A549 (cell line): ENCODE measurements at regions not wholly inside any gene's neighbourhood (a gene's known extent, or its start where the extent isn't known, plus 50 kb on each side); places are given as distances from the start of the nearest gene placed in this dataset.

Experiments
- ATAC-seq, 2 experiments: fragments of 200-7000 bp in 1 of 2; fragments of >200 bp in 1 of 2; cut with Nextera tagmentation in 1 of 2; cut with Tn5 transposase in 1 of 2; 3 replicates each; pipeline versions ENCODE4 v1.8.0 to v1.9.1; 2018 to 2020; ENCODE audit warnings: mild to moderate bottlenecking in 1 of 2, moderate library complexity in 1 of 2
- CTCF ChIA-PET: fragments of 300-600 bp; sonication (Branson Sonifier 250); formaldehyde crosslinking; extraction: SDS; loops from one replicate; lab custom pipeline; 2021; ENCODE audit warnings: antibody characterized with exemption, inconsistent platforms; lab: Yijun Ruan, JAX
- POLR2A ChIA-PET: fragments of 350-600 bp; formaldehyde crosslinking; extraction: SDS; loops from one replicate; lab custom pipeline; 2021; ENCODE audit warnings: antibody characterized with exemption, inconsistent platforms; lab: Yijun Ruan, JAX
- DNase-seq, 2 experiments: peaks; one replicate each; pipeline versions ENCODE4 v3.0.0 to v3.0.0-alpha.2; 2011 to 2016; ENCODE audit warnings: low read depth in 1 of 2, low spot score in 1 of 2
- FAIRE-seq: peaks from 2 replicates; lab custom pipeline; 2011; peaks lifted over from hg19 to GRCh38; lab: Jason Lieb, UNC
- H3K27ac ChIP-seq, 2 experiments: fragments of >200 bp; sonication (Bioruptor Twin); formaldehyde crosslinking; 3 replicates each; pipeline ENCODE4 v1.5.1; 2016 to 2017
- H3K4me1 ChIP-seq: fragments of >200 bp; sonication (Bioruptor Twin); formaldehyde crosslinking; 3 replicates; pipeline ENCODE4 v1.6.1; 2016
- H3K4me2 ChIP-seq: fragments of >200 bp; sonication (Bioruptor Twin); formaldehyde crosslinking; 3 replicates; pipeline ENCODE4 v1.6.1; 2016
- H3K4me3 ChIP-seq: fragments of >200 bp; sonication (Bioruptor Twin); formaldehyde crosslinking; 3 replicates; pipeline ENCODE4 v1.5.1; 2016
- H3K9me3 ChIP-seq: fragments of >200 bp; sonication (Bioruptor Twin); formaldehyde crosslinking; 3 replicates; pipeline ENCODE4 v1.6.1; 2016
- CHD4 ChIP-seq: fragments of 200-600 bp; sonication (generic); IDR thresholded peaks from 2 replicates; pipeline ENCODE4 v1.6.1; 2016; ENCODE audit warnings: antibody characterized with exemption, mild to moderate bottlenecking, borderline replicate concordance
- EHF ChIP-seq: fragments of 250-450 bp; sonication (Bioruptor Pico); IDR thresholded peaks from 2 replicates; pipeline ENCODE4 v1.5.0; 2020; ENCODE audit warnings: mild to moderate bottlenecking
- EP300 ChIP-seq, 2 experiments: fragments of >200 bp; sonication (Bioruptor Twin); formaldehyde crosslinking; IDR thresholded peaks; 2 replicates in 1 of 2; 3 replicates in 1 of 2; pipeline ENCODE4 v1.6.1; 2016 to 2017
- ESRRA ChIP-seq: fragments of 150-350 bp; IDR thresholded peaks from 2 replicates; pipeline ENCODE4 v1.6.1; 2014; ENCODE audit warnings: mild to moderate bottlenecking, low read length, borderline replicate concordance
- HDAC2 ChIP-seq: fragments of 200-600 bp; sonication (generic); IDR thresholded peaks from 2 replicates; pipeline ENCODE4 v1.6.1; 2016
- HEYL ChIP-seq: fragments of 250-450 bp; sonication (Bioruptor Pico); IDR thresholded peaks from 2 replicates; pipeline ENCODE4 v1.8.0; 2021; ENCODE audit warnings: mild to moderate bottlenecking, moderate library complexity
- HOXA7 ChIP-seq: fragments of 250-450 bp; sonication (Bioruptor Pico); IDR thresholded peaks from 2 replicates; pipeline ENCODE4 v1.5.0; 2020; ENCODE audit warnings: mild to moderate bottlenecking, moderate library complexity
- HOXB5 ChIP-seq: fragments of 250-450 bp; sonication (Bioruptor Pico); IDR thresholded peaks from 2 replicates; pipeline ENCODE4 v1.5.0; 2020; ENCODE audit warnings: mild to moderate bottlenecking, moderate library complexity
- JUN ChIP-seq, 2 experiments: fragments of >200 bp; sonication (Bioruptor Twin); formaldehyde crosslinking; IDR thresholded peaks; 2 replicates in 1 of 2; 3 replicates in 1 of 2; pipeline ENCODE4 v1.6.1; 2016 to 2017
- KDM1A ChIP-seq: fragments of 200-600 bp; sonication (generic); IDR thresholded peaks from 2 replicates; pipeline ENCODE4 v1.6.1; 2016; ENCODE audit warnings: low read depth, mild to moderate bottlenecking
- MAFK ChIP-seq: fragments of 450-650 bp; IDR thresholded peaks from 2 replicates; pipeline ENCODE4 v1.6.1; 2014; ENCODE audit not compliant: partially characterized antibody
- MAZ ChIP-seq: fragments of 150-350 bp; IDR thresholded peaks from 2 replicates; pipeline ENCODE4 v1.6.1; 2014; ENCODE audit warnings: antibody characterized with exemption, low read depth, low read length, borderline replicate concordance
- MYC ChIP-seq: IDR thresholded peaks from 2 replicates; pipeline ENCODE4 v1.6.1; 2012; ENCODE audit warnings: mild to moderate bottlenecking, inconsistent platforms, low read length, improper control_type of control experiment, borderline replicate concordance
- NPAS2 ChIP-seq: fragments of 250-450 bp; sonication (Bioruptor Pico); IDR thresholded peaks from 2 replicates; pipeline ENCODE4 v1.8.0; 2022; ENCODE audit warnings: mild to moderate bottlenecking, moderate library complexity, borderline replicate concordance
- NR3C1 ChIP-seq: fragments of >200 bp; sonication (Bioruptor Twin); formaldehyde crosslinking; IDR thresholded peaks from 3 replicates; pipeline ENCODE4 v1.6.1; 2017
- PHF8 ChIP-seq: fragments of 200-600 bp; sonication (generic); IDR thresholded peaks from 2 replicates; pipeline ENCODE4 v1.6.1; 2016; ENCODE audit warnings: low read depth, mild to moderate bottlenecking, antibody characterized with exemption, moderate library complexity, borderline replicate concordance
- POLR2AphosphoS2 ChIP-seq: conservative IDR thresholded peaks from 2 replicates; pipeline ENCODE4 v1.6.1; 2012; ENCODE audit warnings: low read length, improper control_type of control experiment, inconsistent platforms
- RCOR1 ChIP-seq: fragments of 150-350 bp; IDR thresholded peaks from 2 replicates; pipeline ENCODE4 v1.6.1; 2014; ENCODE audit warnings: antibody characterized with exemption, low read length, low read depth
- SREBF2 ChIP-seq: fragments of 450-650 bp; IDR thresholded peaks from 2 replicates; pipeline ENCODE4 v1.6.1; 2014; ENCODE audit warnings: mild to moderate bottlenecking, moderate library complexity
- TP53 ChIP-seq: fragments of 250-450 bp; sonication (Bioruptor Pico); IDR thresholded peaks from 2 replicates; pipeline ENCODE4 v1.5.0; 2021; ENCODE audit warnings: mild to moderate bottlenecking, moderate library complexity
- USF2 ChIP-seq: fragments of 450-650 bp; IDR thresholded peaks from 2 replicates; pipeline ENCODE4 v1.6.1; 2014; ENCODE audit warnings: antibody characterized with exemption
- ZC3H11A ChIP-seq: fragments of 450-650 bp; IDR thresholded peaks from 2 replicates; pipeline ENCODE4 v1.6.1; 2014; ENCODE audit warnings: antibody characterized with exemption, mild to moderate bottlenecking
- ZSCAN20 ChIP-seq: fragments of 250-450 bp; sonication (Bioruptor Pico); IDR thresholded peaks from 2 replicates; pipeline ENCODE4 v1.8.0; 2022; ENCODE audit warnings: mild to moderate bottlenecking, moderate library complexity
- WGBS: methylation state at CpG from one replicate; pipeline ENCODE4 v1.1.6; 2017; ENCODE audit errors: missing lambda C conversion rate; 5-methylcytosine and 5-hydroxymethylcytosine counted together
- TF ChIP-seq, protein P1 (sequence below): IDR thresholded peaks from 2 replicates; pipeline ENCODE4 v1.6.1; 2012
- TF ChIP-seq, protein P2 (sequence below): fragments of 250-450 bp; sonication (Bioruptor Pico); IDR thresholded peaks from 2 replicates; pipeline ENCODE4 v1.5.0; 2020; ENCODE audit warnings: low read depth, mild to moderate bottlenecking, moderate library complexity
- TF ChIP-seq, protein P3 (sequence below): fragments of 250-450 bp; sonication (Bioruptor Pico); IDR thresholded peaks from 2 replicates; pipeline ENCODE4 v1.5.0; 2021; ENCODE audit warnings: mild to moderate bottlenecking, moderate library complexity, borderline replicate concordance
- TF ChIP-seq, protein P4 (sequence below): fragments of >200 bp; sonication (Bioruptor Twin); formaldehyde crosslinking; IDR thresholded peaks from 3 replicates; pipeline ENCODE4 v1.6.1; 2016

DNA sequence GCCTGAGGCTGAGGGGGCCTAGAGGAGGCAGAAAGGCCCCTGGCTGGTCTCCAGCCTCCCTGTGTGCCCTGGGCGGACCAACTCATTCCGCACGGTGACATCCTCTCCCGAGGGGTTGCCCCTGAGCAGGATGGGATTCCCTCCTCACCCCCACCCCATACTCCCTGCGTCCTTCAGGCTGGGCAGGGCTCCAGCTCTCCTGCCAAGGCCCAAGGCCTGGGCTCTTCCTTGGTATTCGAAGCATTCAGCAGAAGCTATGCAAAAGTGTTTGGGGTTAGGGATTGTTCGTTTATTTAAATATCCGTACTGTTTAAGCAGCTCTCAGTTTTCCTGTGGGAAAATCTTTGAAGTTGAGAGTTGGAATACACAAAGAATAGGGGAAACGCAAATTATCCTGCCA lies 113.1 kb upstream of the RAB12 start:
- ChIA-PET CTCF (interaction anchor here (0.8 kb wide), 1 partner anchor 1224 kb away, joined by 3 read pairs; no protein-coding TSS in a partner anchor), POLR2A (no interaction called here)
- TF ChIP-seq NR3C1, result no peak
- TF ChIP-seq JUN (IDR thresholded peaks at IDR 0.05), result no peak
- TF ChIP-seq EHF (CRISPR knock-in tag), result no peak
- no peak for TF ChIP-seq ZSCAN20 (CRISPR knock-in tag)
- no peak for TF ChIP-seq HOXB5 (CRISPR knock-in tag)
- TF ChIP-seq CHD4, result no peak
- no peak for TF ChIP-seq POLR2AphosphoS2
- TF ChIP-seq, protein P1, sequence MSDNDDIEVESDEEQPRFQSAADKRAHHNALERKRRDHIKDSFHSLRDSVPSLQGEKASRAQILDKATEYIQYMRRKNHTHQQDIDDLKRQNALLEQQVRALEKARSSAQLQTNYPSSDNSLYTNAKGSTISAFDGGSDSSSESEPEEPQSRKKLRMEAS, result no peak
- no peak for TF ChIP-seq MAFK
- no peak for TF ChIP-seq EP300 (IDR thresholded peaks at IDR 0.05)
- TF ChIP-seq, protein P2, sequence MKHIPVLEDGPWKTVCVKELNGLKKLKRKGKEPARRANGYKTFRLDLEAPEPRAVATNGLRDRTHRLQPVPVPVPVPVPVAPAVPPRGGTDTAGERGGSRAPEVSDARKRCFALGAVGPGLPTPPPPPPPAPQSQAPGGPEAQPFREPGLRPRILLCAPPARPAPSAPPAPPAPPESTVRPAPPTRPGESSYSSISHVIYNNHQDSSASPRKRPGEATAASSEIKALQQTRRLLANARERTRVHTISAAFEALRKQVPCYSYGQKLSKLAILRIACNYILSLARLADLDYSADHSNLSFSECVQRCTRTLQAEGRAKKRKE, result no peak
- TF ChIP-seq RCOR1, result no peak
- TF ChIP-seq USF2, result no peak
- TF ChIP-seq MYC, result no peak
- no peak for TF ChIP-seq HEYL (CRISPR knock-in tag)
- no peak for TF ChIP-seq PHF8
- TF ChIP-seq KDM1A, result no peak
- no peaks in the 10 kb centered on the region for H3K4me1 ChIP-seq
- no peak overlapping the region for H3K4me2 ChIP-seq
- no peak overlapping the region for H3K27ac ChIP-seq
- no peak for FAIRE-seq
- DNase-seq, result no peak
- H3K9me3 ChIP-seq, result no peaks in the 10 kb centered on the region; the same call in 2 of the 3 replicates
- H3K4me3 ChIP-seq, result no peak overlapping the region
- WGBS, result 31% methylated on average over 6 of the region's 9 CpGs
- no peak for ATAC-seq

DNA sequence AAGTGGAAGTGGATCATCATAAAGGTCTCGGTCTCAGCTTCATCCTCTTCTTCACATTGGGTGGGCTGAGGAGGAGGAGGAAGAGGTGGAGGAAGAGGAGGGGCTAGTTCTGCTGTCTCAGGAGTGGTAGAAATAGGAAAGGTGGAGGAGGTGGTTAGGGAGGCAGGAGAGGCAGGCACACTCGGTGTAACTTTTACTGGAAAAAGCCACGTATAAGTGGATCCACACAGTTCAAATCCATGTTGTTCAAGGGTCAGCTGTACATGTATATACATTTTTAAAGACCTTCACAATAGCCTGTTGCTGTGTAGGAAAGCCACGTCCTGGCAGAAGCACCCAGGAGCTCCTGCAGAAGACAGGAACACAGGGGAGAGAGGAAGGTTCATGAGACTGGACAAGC lies 110.3 kb upstream of the RAB12 start:
- ChIA-PET POLR2A (no interaction called here), CTCF (interaction anchor here (1.4 kb wide), 2 partner anchors 18 to 490 kb away, joined by 3 to 4 read pairs; no protein-coding TSS in a partner anchor)
- H3K4me1 ChIP-seq, result no peaks in the 10 kb centered on the region
- no peaks in the 10 kb centered on the region; the same call in 2 of the 3 replicates for H3K9me3 ChIP-seq
- FAIRE-seq, result no peak
- WGBS, result 59% methylated on average over 4 of the region's 4 CpGs
- no peak for DNase-seq
- TF ChIP-seq, protein P3, sequence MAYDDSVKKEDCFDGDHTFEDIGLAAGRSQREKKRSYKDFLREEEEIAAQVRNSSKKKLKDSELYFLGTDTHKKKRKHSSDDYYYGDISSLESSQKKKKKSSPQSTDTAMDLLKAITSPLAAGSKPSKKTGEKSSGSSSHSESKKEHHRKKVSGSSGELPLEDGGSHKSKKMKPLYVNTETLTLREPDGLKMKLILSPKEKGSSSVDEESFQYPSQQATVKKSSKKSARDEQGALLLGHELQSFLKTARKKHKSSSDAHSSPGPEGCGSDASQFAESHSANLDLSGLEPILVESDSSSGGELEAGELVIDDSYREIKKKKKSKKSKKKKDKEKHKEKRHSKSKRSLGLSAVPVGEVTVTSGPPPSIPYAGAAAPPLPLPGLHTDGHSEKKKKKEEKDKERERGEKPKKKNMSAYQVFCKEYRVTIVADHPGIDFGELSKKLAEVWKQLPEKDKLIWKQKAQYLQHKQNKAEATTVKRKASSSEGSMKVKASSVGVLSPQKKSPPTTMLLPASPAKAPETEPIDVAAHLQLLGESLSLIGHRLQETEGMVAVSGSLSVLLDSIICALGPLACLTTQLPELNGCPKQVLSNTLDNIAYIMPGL (CRISPR knock-in tag), result no peak
- TF ChIP-seq SREBF2 (no peak), TP53 (no peak), ZC3H11A (no peak), HDAC2 (no peak), ESRRA (no peak), MAZ (no peak), NPAS2 (CRISPR knock-in tag) (no peak), HOXA7 (CRISPR knock-in tag) (no peak)
- TF ChIP-seq, protein P4, sequence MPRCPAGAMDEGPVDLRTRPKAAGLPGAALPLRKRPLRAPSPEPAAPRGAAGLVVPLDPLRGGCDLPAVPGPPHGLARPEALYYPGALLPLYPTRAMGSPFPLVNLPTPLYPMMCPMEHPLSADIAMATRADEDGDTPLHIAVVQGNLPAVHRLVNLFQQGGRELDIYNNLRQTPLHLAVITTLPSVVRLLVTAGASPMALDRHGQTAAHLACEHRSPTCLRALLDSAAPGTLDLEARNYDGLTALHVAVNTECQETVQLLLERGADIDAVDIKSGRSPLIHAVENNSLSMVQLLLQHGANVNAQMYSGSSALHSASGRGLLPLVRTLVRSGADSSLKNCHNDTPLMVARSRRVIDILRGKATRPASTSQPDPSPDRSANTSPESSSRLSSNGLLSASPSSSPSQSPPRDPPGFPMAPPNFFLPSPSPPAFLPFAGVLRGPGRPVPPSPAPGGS, result no peak
- H3K27ac ChIP-seq, result no peak overlapping the region
- no peak for ATAC-seq
- no peak overlapping the region for H3K4me2 ChIP-seq
- H3K4me3 ChIP-seq, result no peak overlapping the region
